Activated CD8-positive, alpha-beta memory T cell treated with anti-CD3 and anti-CD28 coated beads, Interleukin-2, amount 10 ng/mL, durations not matched to agents 7 days and 5 days (primary cell): ENCODE measurements at regions not wholly inside any gene's neighbourhood (a gene's known extent, or its start where the extent isn't known, plus 50 kb on each side); places are given as distances from the start of the nearest gene placed in this dataset.
"Not testable (repeated sequence)": the region's sequence is repeated elsewhere in the genome, so short reads cannot be mapped to it uniquely, and the experiment has no call there.

ENCODE experiments used
- ATAC-seq: fragments of 150-1000 bp; cut with Tn5 transposase; one replicate; pipeline ENCODE4 v1.10.0; 2021; ENCODE audit warnings: moderate library complexity
- CTCF ChIA-PET: fragments of 350-600 bp; sonication (Branson Sonifier 250); formaldehyde crosslinking; loops from one replicate; lab custom pipeline; 2021; ENCODE audit warnings: antibody characterized with exemption; lab: Charles Lee
- DNase-seq: peaks from one replicate; pipeline ENCODE4 v3.0.0-alpha.2; 2020
- H3K27ac Mint-ChIP-seq: one replicate; pipeline ENCODE4 v1.8.0; 2021; ENCODE audit warnings: mild to moderate bottlenecking, mixed read lengths
- H3K27me3 Mint-ChIP-seq: one replicate; pipeline ENCODE4 v1.8.0; 2021; ENCODE audit warnings: mixed read lengths
- H3K36me3 Mint-ChIP-seq: one replicate; pipeline ENCODE4 v1.8.0; 2021; ENCODE audit warnings: mild to moderate bottlenecking, mixed read lengths
- H3K4me1 Mint-ChIP-seq: one replicate; pipeline ENCODE4 v1.8.0; 2021; ENCODE audit warnings: mixed read lengths
- H3K4me3 Mint-ChIP-seq: one replicate; pipeline ENCODE4 v1.8.0; 2021; ENCODE audit warnings: mild to moderate bottlenecking, moderate library complexity, mixed read lengths
- H3K9me3 Mint-ChIP-seq: one replicate; pipeline ENCODE4 v1.8.0; 2022; ENCODE audit warnings: low read depth, mixed read lengths

DNA sequence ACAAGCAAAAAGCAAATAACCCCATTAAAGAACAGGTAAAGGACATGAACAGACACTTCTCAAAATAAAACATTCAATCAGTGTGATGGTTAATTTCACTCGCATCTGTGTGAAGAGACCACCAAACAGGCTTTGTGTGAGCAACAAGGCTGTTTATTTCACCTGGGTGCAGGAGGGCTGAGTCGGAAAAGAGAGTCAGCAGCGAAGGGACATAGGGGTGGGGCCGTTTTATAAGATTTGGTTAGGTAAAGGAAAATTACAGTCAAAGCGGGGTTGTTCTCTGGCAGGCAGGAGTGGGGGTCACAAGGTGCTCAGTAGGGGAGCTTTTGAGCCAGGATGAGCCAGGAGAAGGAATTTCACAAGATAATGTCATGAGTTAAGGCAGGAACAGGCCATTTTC, 429.5 kb upstream of the ZNF804A start:
- not testable (repeated sequence) for H3K9me3 Mint-ChIP-seq

DNA sequence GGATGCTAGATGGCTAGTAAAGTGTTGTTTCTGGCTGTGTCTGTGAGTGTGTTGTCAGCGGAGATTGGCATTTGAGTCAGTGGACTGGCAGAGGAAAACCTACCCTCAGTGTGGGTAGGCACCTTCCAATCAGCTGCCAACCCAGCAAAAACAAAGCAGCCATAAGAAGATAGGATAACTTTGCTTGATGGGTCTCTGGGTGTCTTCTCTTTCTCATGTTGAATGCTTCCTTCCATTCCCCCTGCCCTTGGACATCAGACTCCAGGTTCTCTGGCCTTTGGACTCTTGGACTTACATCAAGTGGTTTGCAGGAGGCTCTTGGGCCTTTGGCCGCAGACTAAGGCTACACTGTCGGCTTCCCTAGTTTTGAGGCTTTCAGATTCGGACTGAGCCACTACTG, 429.0 kb upstream of the ZNF804A start:
- ATAC-seq = no peak
- CTCF ChIA-PET = no interaction called here

More for the DNA sequence above, 429.5 kb upstream of the ZNF804A start:
- H3K27me3 Mint-ChIP-seq, CTCF ChIA-PET, DNase-seq, H3K4me1 Mint-ChIP-seq, H3K36me3 Mint-ChIP-seq, ATAC-seq, H3K27ac Mint-ChIP-seq, H3K4me3 Mint-ChIP-seq: not testable (repeated sequence)

DNA sequence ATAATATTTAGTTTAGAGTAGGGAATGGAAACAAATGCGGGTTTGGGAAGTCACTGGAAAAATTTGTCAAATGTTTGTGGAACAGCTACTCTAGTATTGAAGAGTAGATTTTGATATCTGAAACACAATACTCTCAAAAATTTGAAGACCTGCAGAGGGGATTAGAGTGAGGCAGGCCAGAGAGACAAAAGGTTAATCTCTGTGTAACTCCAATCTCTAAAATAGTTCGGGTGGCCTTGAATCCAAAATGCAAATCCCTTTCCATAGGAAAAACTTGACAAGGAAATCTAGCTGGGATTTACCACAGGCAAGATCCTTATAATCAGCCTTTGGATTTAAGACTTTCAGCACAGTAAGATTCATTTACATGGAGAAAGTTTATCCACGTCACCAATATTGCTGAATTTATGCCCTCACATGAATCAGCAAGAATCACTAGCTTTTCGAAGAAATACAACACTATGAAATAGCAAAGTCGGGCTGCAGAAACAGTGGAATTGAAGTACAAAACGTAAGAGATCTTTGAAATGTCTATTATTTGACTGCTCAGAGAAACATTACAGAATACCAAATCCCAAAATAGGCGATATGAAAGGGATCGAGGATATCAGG, 423.7 kb upstream of the ZNF804A start:
- CTCF ChIA-PET = no interaction called here
- Mint-ChIP-seq H3K4me3 (no peak overlapping the region), H3K36me3 (no peaks in the 10 kb centered on the region), H3K27me3 (no peaks in the 10 kb centered on the region), H3K27ac (no peak overlapping the region), H3K9me3 (peaks cover 2% of the 10 kb centered on the region), H3K4me1 (no peaks in the 10 kb centered on the region)
- no peak for ATAC-seq
- DNase-seq = no peak

More for the DNA sequence above, 429.0 kb upstream of the ZNF804A start:
- no peak for DNase-seq
- no peaks in the 10 kb centered on the region for H3K4me1 Mint-ChIP-seq
- H3K36me3 Mint-ChIP-seq = no peaks in the 10 kb centered on the region
- no peak overlapping the region for H3K27ac Mint-ChIP-seq
- no peaks in the 10 kb centered on the region for H3K27me3 Mint-ChIP-seq
- no peak overlapping the region for H3K4me3 Mint-ChIP-seq
- peaks cover 4% of the 10 kb centered on the region for H3K9me3 Mint-ChIP-seq

DNA sequence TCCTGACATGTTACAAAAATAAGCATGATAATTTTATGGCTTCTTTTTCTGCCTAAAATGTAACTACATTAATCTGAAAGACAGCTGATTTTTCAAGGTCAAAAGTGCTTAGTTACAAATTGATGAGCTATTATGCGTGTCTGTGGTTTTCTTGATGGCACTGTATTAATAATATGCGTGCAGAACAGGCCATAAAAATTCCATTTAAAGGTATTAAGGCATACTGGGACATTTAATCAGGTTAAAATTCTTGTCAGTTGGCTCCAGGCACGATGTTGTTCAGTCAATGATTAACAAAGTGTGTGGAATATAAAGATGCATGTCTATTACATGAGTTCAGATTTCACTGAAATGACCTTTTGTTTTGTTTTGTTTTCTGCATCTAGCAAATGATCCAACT, 420.1 kb upstream of the ZNF804A start:
- no peak overlapping the region for H3K27ac Mint-ChIP-seq
- DNase-seq (no peak), ATAC-seq (no peak)
- H3K36me3 Mint-ChIP-seq = no peaks in the 10 kb centered on the region
- H3K4me1 Mint-ChIP-seq = no peaks in the 10 kb centered on the region
- H3K4me3 Mint-ChIP-seq = no peak overlapping the region
- H3K9me3 Mint-ChIP-seq = no peaks in the 10 kb centered on the region
- CTCF ChIA-PET = no interaction called here
- no peaks in the 10 kb centered on the region for H3K27me3 Mint-ChIP-seq

DNA sequence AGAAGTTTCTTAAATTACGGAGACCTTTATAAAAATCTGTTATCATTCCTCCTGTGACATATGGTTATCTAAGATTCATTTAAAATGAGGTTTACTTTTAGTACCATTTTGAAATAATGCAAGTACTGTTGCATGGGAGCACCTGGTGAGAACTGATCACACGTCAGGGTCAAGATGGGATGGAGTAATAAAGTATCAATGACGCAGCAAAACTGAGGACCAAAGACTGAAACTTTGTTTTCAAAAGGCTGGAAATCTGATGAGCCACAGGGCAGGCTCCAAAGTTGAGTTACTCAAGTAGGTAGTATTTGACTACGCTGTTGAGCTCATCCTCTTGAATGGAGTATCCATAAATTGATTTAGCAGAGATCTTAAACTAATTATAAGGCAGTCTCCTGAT, 411.9 kb upstream of the ZNF804A start:
- Mint-ChIP-seq H3K4me1 (no peaks in the 10 kb centered on the region), H3K4me3 (no peak overlapping the region), H3K27ac (no peak overlapping the region), H3K36me3 (no peaks in the 10 kb centered on the region), H3K27me3 (no peaks in the 10 kb centered on the region), H3K9me3 (no peaks in the 10 kb centered on the region)
- DNase-seq = no peak
- CTCF ChIA-PET = no interaction called here
- no peak for ATAC-seq

DNA sequence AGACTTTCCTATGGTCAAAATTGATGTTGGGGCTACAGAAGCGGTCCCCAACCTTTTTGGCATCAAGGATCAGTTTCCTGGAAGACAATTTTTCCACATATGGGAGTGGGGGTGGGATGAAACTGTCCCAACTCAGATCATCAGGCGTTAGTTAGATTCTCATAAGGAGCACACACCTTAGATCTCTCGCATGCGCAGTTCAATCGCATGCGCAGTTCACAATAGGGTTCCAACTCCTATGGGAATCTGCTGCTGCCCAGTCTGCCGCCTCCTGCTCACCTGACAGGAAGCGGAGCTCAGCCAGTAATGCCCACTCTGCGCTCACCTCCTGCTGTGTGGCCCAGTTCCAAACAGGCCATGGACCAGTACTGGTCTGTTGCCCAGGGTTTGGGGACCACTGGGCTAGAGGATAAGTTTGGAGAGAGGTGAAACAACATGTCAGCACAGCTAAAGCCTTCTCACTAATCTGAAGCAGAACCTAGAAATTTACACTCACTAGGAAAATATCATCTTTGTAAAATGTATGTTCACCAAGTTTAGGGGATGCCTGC, 410.8 kb upstream of the ZNF804A start:
- Mint-ChIP-seq H3K9me3 (no peaks in the 10 kb centered on the region), H3K4me1 (no peaks in the 10 kb centered on the region), H3K27me3 (no peaks in the 10 kb centered on the region), H3K4me3 (no peak overlapping the region), H3K27ac (no peak overlapping the region), H3K36me3 (no peaks in the 10 kb centered on the region)
- CTCF ChIA-PET = no interaction called here
- ATAC-seq = no peak
- no peak for DNase-seq

DNA sequence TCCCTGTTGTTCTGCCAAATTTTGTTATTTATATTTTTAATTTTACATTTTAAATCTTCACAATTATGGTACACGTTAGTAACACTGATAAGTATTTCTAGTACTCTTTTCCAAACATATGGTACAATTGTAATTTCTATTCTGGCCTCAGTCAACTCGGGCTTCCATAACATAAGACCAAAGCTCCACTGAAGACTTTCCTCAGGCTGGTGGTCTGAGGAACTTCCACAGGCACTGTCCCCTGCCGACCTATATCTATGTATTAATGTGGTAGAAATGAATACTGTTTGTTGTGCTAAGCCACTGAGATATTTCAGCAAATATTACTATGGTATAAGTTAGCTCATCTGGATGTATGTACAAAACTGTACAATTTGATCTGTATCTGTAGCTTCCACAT, 407.6 kb upstream of the ZNF804A start:
- CTCF ChIA-PET = no interaction called here
- no peaks in the 10 kb centered on the region for H3K4me1 Mint-ChIP-seq
- no peaks in the 10 kb centered on the region for H3K9me3 Mint-ChIP-seq
- H3K36me3 Mint-ChIP-seq = no peaks in the 10 kb centered on the region
- no peaks in the 10 kb centered on the region for H3K27me3 Mint-ChIP-seq
- ATAC-seq = no peak
- H3K27ac Mint-ChIP-seq = no peak overlapping the region
- H3K4me3 Mint-ChIP-seq = no peak overlapping the region
- DNase-seq = no peak

DNA sequence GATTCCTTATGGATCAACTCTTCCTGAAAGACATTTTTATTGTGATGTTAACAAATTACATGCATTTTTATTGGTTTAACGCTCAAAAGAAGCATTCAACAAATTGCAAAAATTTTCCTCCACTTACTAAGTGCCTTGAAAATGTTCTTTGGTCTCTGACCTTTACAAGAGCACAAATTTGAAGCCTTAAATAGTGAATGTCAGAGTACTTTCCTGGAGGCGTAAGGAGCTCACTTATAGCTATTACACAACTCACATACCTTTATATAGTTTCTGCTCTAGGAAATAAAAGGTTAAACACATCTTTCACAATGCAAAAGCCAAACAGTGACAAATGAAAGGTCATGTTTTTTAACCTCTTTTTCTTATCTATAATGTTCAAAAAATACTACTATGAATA, 405.7 kb upstream of the ZNF804A start:
- Mint-ChIP-seq H3K4me3 (no peak overlapping the region), H3K4me1 (no peaks in the 10 kb centered on the region), H3K27ac (no peak overlapping the region), H3K36me3 (no peaks in the 10 kb centered on the region), H3K9me3 (no peaks in the 10 kb centered on the region), H3K27me3 (no peaks in the 10 kb centered on the region)
- DNase-seq (no peak), ATAC-seq (no peak)
- CTCF ChIA-PET = no interaction called here

DNA sequence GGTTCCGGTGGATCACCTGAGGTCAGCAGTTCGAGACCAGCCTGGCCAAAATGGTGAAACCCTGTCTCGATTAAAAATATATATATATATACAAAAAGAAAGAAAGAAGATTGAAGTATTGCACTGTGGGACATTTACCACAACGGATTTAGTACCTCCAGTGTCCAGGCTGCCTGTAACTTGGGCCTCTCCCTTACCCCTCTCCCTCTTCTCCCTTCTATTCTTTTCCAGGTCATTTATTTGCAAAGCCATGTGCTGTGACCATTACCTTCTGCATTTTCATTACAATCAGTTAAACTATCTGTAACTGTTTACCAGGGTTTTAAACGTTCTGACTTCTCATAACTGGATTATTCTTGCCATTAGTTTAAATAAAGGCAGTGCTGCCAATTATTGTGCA, 400.9 kb upstream of the ZNF804A start:
- Mint-ChIP-seq H3K4me3 (no peak overlapping the region), H3K4me1 (no peaks in the 10 kb centered on the region), H3K9me3 (no peaks in the 10 kb centered on the region), H3K27me3 (no peaks in the 10 kb centered on the region), H3K36me3 (no peaks in the 10 kb centered on the region), H3K27ac (no peak overlapping the region)
- DNase-seq = no peak
- ATAC-seq = no peak
- CTCF ChIA-PET = no interaction called here

DNA sequence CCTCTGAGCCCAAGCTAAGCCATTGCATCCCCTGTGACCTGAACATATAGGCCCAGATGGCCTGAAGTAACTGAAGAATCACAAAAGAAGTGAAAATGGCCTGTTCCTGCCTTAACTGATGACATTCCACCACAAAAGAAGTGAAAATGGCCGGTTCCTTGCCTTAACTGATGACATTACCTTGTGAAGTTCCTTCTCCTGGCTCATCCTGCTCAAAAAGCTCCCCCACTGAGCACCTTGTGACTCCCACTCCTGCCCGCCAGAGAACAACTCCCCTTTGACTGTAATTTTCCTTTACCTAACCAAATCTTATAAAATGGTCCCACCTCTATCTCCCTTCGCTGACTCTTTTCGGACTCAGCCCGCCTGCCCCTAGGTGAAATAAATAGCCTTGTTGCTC, 399.5 kb upstream of the ZNF804A start:
- DNase-seq, H3K4me1 Mint-ChIP-seq, CTCF ChIA-PET, H3K36me3 Mint-ChIP-seq, H3K4me3 Mint-ChIP-seq, ATAC-seq, H3K27ac Mint-ChIP-seq, H3K9me3 Mint-ChIP-seq, H3K27me3 Mint-ChIP-seq: not testable (repeated sequence)

DNA sequence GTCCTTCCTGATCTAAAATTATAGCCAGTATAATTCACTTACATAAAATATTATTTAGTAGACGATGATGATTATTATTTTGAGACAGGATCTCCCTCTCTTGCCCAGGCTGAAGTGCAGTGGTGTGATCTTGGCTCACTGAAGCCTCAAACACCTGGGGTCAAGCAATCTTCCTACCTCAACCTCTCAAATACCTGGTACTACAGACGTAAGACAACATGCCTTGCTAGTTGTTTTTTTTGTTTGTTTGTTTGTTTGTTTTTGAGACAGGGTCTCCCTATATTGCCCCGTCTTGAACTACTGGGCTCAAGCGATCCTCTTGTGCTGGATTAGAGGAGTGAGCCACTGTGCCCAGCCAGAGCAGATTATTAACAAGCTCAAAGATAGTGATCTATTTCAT, 399.1 kb upstream of the ZNF804A start:
- H3K9me3 Mint-ChIP-seq = no peaks in the 10 kb centered on the region
- no peaks in the 10 kb centered on the region for H3K4me1 Mint-ChIP-seq
- H3K27me3 Mint-ChIP-seq = no peaks in the 10 kb centered on the region
- no peaks in the 10 kb centered on the region for H3K36me3 Mint-ChIP-seq
- CTCF ChIA-PET = no interaction called here
- no peak overlapping the region for H3K27ac Mint-ChIP-seq
- H3K4me3 Mint-ChIP-seq = no peak overlapping the region
- ATAC-seq = no peak
- no peak for DNase-seq

DNA sequence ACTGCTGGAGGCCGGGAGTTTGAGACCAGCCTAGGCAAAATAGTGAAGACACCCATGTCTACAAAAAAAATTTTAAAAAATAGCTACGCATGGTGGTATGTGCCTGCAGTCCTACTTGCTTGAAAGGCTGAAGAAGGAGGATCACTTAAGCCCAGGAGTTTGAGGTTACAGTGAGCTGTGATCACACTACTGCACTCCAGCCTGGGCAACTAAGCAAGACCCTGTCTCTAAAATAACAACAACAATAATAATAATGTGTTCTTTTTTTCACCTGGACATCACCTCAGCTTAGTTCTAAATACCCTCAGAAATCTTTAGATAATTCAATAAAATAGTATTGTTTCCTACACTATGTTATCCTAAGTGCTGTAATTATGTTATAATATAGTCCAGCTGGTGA, 397.1 kb upstream of the ZNF804A start:
- no peak overlapping the region for H3K27ac Mint-ChIP-seq
- no peaks in the 10 kb centered on the region for H3K9me3 Mint-ChIP-seq
- CTCF ChIA-PET = no interaction called here
- no peak for DNase-seq
- ATAC-seq = no peak
- H3K4me3 Mint-ChIP-seq = no peak overlapping the region
- no peaks in the 10 kb centered on the region for H3K27me3 Mint-ChIP-seq
- H3K4me1 Mint-ChIP-seq = no peaks in the 10 kb centered on the region
- H3K36me3 Mint-ChIP-seq = no peaks in the 10 kb centered on the region

DNA sequence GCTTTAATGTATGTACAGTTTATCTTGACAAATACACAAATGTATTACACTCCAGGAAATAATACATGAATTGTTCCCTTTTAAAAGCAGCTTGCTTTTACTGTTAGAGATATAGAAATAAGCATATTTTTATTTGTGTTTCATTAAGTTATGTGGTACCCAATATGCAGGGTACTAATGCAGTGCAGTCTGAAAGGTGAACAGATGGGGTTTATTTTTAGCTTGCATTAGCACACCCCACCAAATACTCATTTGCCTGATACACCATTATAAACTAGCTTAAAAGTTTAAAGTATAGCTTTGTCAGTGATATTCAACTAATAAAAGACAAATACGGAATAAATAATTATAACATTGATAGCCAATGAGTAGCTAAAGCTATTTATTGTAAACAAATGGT, 394.7 kb upstream of the ZNF804A start:
- CTCF ChIA-PET = no interaction called here
- ATAC-seq (no peak), DNase-seq (no peak)
- Mint-ChIP-seq H3K27ac (no peak overlapping the region), H3K4me1 (no peaks in the 10 kb centered on the region), H3K27me3 (no peaks in the 10 kb centered on the region), H3K9me3 (no peaks in the 10 kb centered on the region), H3K36me3 (no peaks in the 10 kb centered on the region), H3K4me3 (no peak overlapping the region)

DNA sequence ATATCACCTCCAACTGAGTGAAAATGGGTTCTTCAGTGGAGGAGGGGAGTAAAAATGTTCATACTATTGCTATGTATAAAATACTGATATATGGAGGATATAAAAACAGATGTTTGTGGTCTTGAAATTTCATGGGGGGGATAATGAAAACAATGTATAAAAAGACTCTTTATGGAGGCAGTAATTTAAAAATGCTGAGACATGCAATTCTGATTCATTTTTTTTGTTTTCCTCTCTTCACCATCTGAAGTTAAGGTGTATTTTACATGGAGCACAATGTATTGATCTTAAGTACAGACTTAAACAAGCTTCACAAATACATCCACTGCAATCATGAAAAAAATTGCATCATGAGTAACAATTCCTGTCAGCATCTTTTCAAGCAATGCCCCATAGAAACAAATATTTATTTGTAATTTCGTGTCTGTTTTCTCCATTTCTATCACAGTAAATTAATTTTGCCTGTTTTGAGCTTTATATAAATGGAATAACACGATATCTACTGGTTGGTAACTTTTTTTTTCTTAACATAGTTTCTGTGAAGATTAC, 393.2 kb upstream of the ZNF804A start:
- DNase-seq (no peak), ATAC-seq (no peak)
- Mint-ChIP-seq H3K4me1 (no peaks in the 10 kb centered on the region), H3K4me3 (no peak overlapping the region), H3K27me3 (no peaks in the 10 kb centered on the region), H3K36me3 (no peaks in the 10 kb centered on the region), H3K27ac (no peak overlapping the region), H3K9me3 (peaks cover 2% of the 10 kb centered on the region)
- CTCF ChIA-PET = no interaction called here
